OCI-LY3 (cell line): ENCODE measurements at regions not wholly inside any gene's neighbourhood (a gene's known extent, or its start where the extent isn't known, plus 50 kb on each side); places are given as distances from the start of the nearest gene placed in this dataset.

Experiments
- EZH2phosphoT487 ChIP-seq: fragments of 200-600 bp; shearing (Covaris generic); IDR thresholded peaks from 2 replicates; pipeline ENCODE4 v1.6.1; 2018; ENCODE audit warnings: antibody characterized with exemption, mixed run types, low read depth
- TF ChIP-seq, protein P1 (sequence below): fragments of 200-600, 300-600 bp; sonication (generic); IDR thresholded peaks from 2 replicates; pipeline ENCODE4 v1.5.1; 2014; ENCODE audit warnings: antibody characterized with exemption, low read length, low read depth

- TF ChIP-seq, protein P1, sequence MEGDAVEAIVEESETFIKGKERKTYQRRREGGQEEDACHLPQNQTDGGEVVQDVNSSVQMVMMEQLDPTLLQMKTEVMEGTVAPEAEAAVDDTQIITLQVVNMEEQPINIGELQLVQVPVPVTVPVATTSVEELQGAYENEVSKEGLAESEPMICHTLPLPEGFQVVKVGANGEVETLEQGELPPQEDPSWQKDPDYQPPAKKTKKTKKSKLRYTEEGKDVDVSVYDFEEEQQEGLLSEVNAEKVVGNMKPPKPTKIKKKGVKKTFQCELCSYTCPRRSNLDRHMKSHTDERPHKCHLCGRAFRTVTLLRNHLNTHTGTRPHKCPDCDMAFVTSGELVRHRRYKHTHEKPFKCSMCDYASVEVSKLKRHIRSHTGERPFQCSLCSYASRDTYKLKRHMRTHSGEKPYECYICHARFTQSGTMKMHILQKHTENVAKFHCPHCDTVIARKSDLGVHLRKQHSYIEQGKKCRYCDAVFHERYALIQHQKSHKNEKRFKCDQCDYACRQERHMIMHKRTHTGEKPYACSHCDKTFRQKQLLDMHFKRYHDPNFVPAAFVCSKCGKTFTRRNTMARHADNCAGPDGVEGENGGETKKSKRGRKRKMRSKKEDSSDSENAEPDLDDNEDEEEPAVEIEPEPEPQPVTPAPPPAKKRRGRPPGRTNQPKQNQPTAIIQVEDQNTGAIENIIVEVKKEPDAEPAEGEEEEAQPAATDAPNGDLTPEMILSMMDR: no peak
- no peak for TF ChIP-seq EZH2phosphoT487
These were observed 204.6 kb downstream of the TLE3 start for GRCh38 chr15:69893086-69893485.
